IMR-90 (cell line): ENCODE measurements at regions not wholly inside any gene's neighbourhood (a gene's known extent, or its start where the extent isn't known, plus 50 kb on each side); places are given as distances from the start of the nearest gene placed in this dataset.

Experiments used
- ATAC-seq: fragments of 200-7000 bp; cut with Tn5 transposase; 2 replicates; pipeline ENCODE4 v1.9.1; 2020; ENCODE audit warnings: low read depth, mild to moderate bottlenecking, moderate library complexity
- BruUV-seq: library from RNA; stranded (reverse); fragments of 400-500 nt; replicated peaks from 2 replicates; lab custom pipeline; 2021; lab: Mats Ljungman, UMichigan
- CTCF ChIA-PET: fragments of 300-600 bp; formaldehyde crosslinking; extraction: SDS; loops from one replicate; lab custom pipeline; 2021; ENCODE audit warnings: antibody characterized with exemption; lab: Yijun Ruan, JAX
- POLR2A ChIA-PET: fragments of 300-600 bp; sonication (Branson Sonifier 250); formaldehyde crosslinking; loops from one replicate; lab custom pipeline; 2022; ENCODE audit warnings: antibody characterized with exemption; ENCODE audit not compliant: unreplicated experiment; lab: Charles Lee
- DNase-seq: peaks from one replicate; pipeline ENCODE4 v3.0.0; 2013
- H2AFZ ChIP-seq: replicated peaks from 2 replicates; pipeline ENCODE3; 2013; ENCODE audit warnings: low read length, mild to moderate bottlenecking; ENCODE audit not compliant: poor library complexity
- H2AK5ac ChIP-seq: 2 replicates; pipeline ENCODE4 v1.6.1; 2013; ENCODE audit warnings: low read depth, low read length, inconsistent platforms
- H2AK9ac ChIP-seq: replicated peaks from 2 replicates; pipeline ENCODE3; 2013; ENCODE audit warnings: mild to moderate bottlenecking, low read depth, low read length, moderate library complexity; ENCODE audit not compliant: poor library complexity
- H2BK120ac ChIP-seq: 2 replicates; pipeline ENCODE4 v1.6.1; 2013; ENCODE audit warnings: low read depth, low read length, inconsistent platforms
- H2BK15ac ChIP-seq: 3 replicates; pipeline ENCODE4 v1.6.1; 2013; ENCODE audit warnings: low read depth, low read length, inconsistent platforms
- H2BK20ac ChIP-seq: 2 replicates; pipeline ENCODE4 v1.6.1; 2013; ENCODE audit warnings: low read depth, mild to moderate bottlenecking, inconsistent platforms, low read length, moderate library complexity
- H2BK5ac ChIP-seq: 2 replicates; pipeline ENCODE4 v1.6.1; 2013; ENCODE audit warnings: mild to moderate bottlenecking, low read depth, low read length, inconsistent platforms; ENCODE audit not compliant: poor library complexity, severe bottlenecking
- H3K14ac ChIP-seq: replicated peaks from 2 replicates; pipeline ENCODE4 v1.6.1; 2013; ENCODE audit warnings: low read depth, low read length, inconsistent platforms
- H3K18ac ChIP-seq: 2 replicates; pipeline ENCODE4 v1.6.1; 2013; ENCODE audit warnings: low read depth, low read length, control low read depth
- H3K23ac ChIP-seq: 2 replicates; pipeline ENCODE4 v1.6.1; 2013; ENCODE audit warnings: low read depth, low read length, inconsistent platforms
- H3K27ac ChIP-seq: 2 replicates; pipeline ENCODE4 v1.5.1; 2013; ENCODE audit warnings: mild to moderate bottlenecking, control low read depth, low read length; ENCODE audit not compliant: insufficient read depth
- H3K27me3 ChIP-seq: 2 replicates; pipeline ENCODE4 v1.6.1; 2013; ENCODE audit warnings: low read length; ENCODE audit not compliant: control insufficient read depth, insufficient read depth
- H3K36me3 ChIP-seq: 2 replicates; pipeline ENCODE4 v1.6.1; 2013; ENCODE audit warnings: low read length, mixed read lengths; ENCODE audit not compliant: control insufficient read depth, insufficient read depth
- H3K4ac ChIP-seq: 2 replicates; pipeline ENCODE4 v1.6.1; 2013; ENCODE audit warnings: low read depth, low read length, inconsistent platforms
- H3K4me1 ChIP-seq: 2 replicates; pipeline ENCODE4 v1.6.1; 2013; ENCODE audit warnings: low read length, mixed read lengths; ENCODE audit not compliant: control insufficient read depth, insufficient read depth
- H3K4me2 ChIP-seq: 2 replicates; pipeline ENCODE4 v1.6.1; 2013; ENCODE audit warnings: low read depth, mild to moderate bottlenecking, control low read depth, low read length, moderate library complexity
- H3K4me3 ChIP-seq: 2 replicates; pipeline ENCODE4 v1.5.1; 2013; ENCODE audit warnings: low read depth, mild to moderate bottlenecking, control low read depth, low read length, moderate library complexity; ENCODE audit not compliant: insufficient read depth
- H3K56ac ChIP-seq: 2 replicates; pipeline ENCODE4 v1.6.1; 2013; ENCODE audit warnings: low read length, inconsistent platforms; ENCODE audit not compliant: insufficient read depth; ENCODE audit errors: extremely low read depth
- H3K79me1 ChIP-seq, 2 experiments: 2 replicates each; pipeline ENCODE4 v1.6.1; 2013; ENCODE audit warnings: low read length in 2 of 2, inconsistent platforms in 1 of 2, low read depth in 1 of 2
- H3K9ac ChIP-seq: 2 replicates; pipeline ENCODE4 v1.6.1; 2013; ENCODE audit warnings: low read depth, low read length, control low read depth
- H3K9me1 ChIP-seq: 2 replicates; pipeline ENCODE4 v1.6.1; 2013; ENCODE audit warnings: low read length, inconsistent platforms; ENCODE audit not compliant: insufficient read depth
- H3K9me3 ChIP-seq: 2 replicates; pipeline ENCODE4 v1.6.1; 2013; ENCODE audit warnings: low read length; ENCODE audit not compliant: control insufficient read depth, insufficient read depth
- H4K20me1 ChIP-seq: 2 replicates; pipeline ENCODE4 v1.6.1; 2013; ENCODE audit warnings: low read length, inconsistent platforms; ENCODE audit not compliant: insufficient read depth
- H4K5ac ChIP-seq: 2 replicates; pipeline ENCODE4 v1.6.1; 2013; ENCODE audit warnings: mild to moderate bottlenecking, low read depth, low read length, control low read depth
- H4K8ac ChIP-seq, 2 experiments: 2 replicates each; pipeline ENCODE4 v1.6.1; 2013; ENCODE audit warnings: low read depth in 2 of 2, low read length in 2 of 2, control low read depth in 1 of 2, inconsistent platforms in 1 of 2
- H4K91ac ChIP-seq: 2 replicates; pipeline ENCODE4 v1.6.1; 2013; ENCODE audit warnings: low read depth, low read length, inconsistent platforms; ENCODE audit not compliant: insufficient read depth
- BHLHE40 ChIP-seq: fragments of 150-350 bp; IDR thresholded peaks from 2 replicates; pipeline ENCODE4 v1.6.1; 2016; ENCODE audit warnings: mild to moderate bottlenecking, low read depth, low read length
- CEBPB ChIP-seq: IDR thresholded peaks from 2 replicates; pipeline ENCODE4 v1.6.1; 2012; ENCODE audit warnings: low read depth, low read length, improper control_type of control experiment
- CHD1 ChIP-seq: IDR thresholded peaks from 2 replicates; pipeline ENCODE4 v1.6.1; 2012; ENCODE audit warnings: low read depth, low read length, improper control_type of control experiment
- CTCF ChIP-seq: conservative IDR thresholded peaks from 2 replicates; pipeline ENCODE4 v1.5.1; 2012; ENCODE audit warnings: mild to moderate bottlenecking, low read depth, low read length, improper control_type of control experiment
- ELK1 ChIP-seq: fragments of 150-350 bp; IDR thresholded peaks from 2 replicates; pipeline ENCODE4 v1.6.1; 2016; ENCODE audit warnings: low read depth, mild to moderate bottlenecking, low read length, moderate library complexity, borderline replicate concordance
- FOS ChIP-seq: fragments of 150-350 bp; IDR thresholded peaks from 2 replicates; pipeline ENCODE4 v1.6.1; 2016; ENCODE audit warnings: low read depth, low read length
- MAZ ChIP-seq: IDR thresholded peaks from 2 replicates; pipeline ENCODE4 v1.6.1; 2012; ENCODE audit warnings: low read depth, mild to moderate bottlenecking, low read length, improper control_type of control experiment, moderate library complexity, borderline replicate concordance
- MXI1 ChIP-seq: IDR thresholded peaks from 2 replicates; pipeline ENCODE4 v1.6.1; 2012; ENCODE audit warnings: low read depth, mild to moderate bottlenecking, low read length, moderate library complexity, borderline replicate concordance
- NFE2L2 ChIP-seq: fragments of 150-350 bp; IDR thresholded peaks from 2 replicates; pipeline ENCODE4 v1.6.1; 2016; ENCODE audit warnings: low read depth, mild to moderate bottlenecking, low read length
- POLR2A ChIP-seq: IDR thresholded peaks from 2 replicates; pipeline ENCODE4 v1.6.1; 2012; ENCODE audit warnings: mild to moderate bottlenecking, low read depth, low read length
- RAD21 ChIP-seq: IDR thresholded peaks from 2 replicates; pipeline ENCODE4 v1.6.1; 2012; ENCODE audit warnings: low read length, improper control_type of control experiment
- RCOR1 ChIP-seq: IDR thresholded peaks from 2 replicates; pipeline ENCODE4 v1.6.1; 2012; ENCODE audit warnings: mild to moderate bottlenecking, low read length, improper control_type of control experiment; ENCODE audit not compliant: insufficient replicate concordance
- RFX5 ChIP-seq: IDR thresholded peaks from 2 replicates; pipeline ENCODE4 v1.8.0; 2012; ENCODE audit warnings: low read depth, mild to moderate bottlenecking, low read length, moderate library complexity
- SMC3 ChIP-seq: fragments of 150-350 bp; IDR thresholded peaks from 2 replicates; pipeline ENCODE4 v1.6.1; 2016; ENCODE audit warnings: low read depth, mild to moderate bottlenecking, antibody characterized with exemption, low read length, moderate library complexity
- USF2 ChIP-seq: fragments of 150-350 bp; IDR thresholded peaks from 2 replicates; pipeline ENCODE4 v1.6.1; 2017; ENCODE audit warnings: mild to moderate bottlenecking, antibody characterized with exemption, low read length, low read depth
- WGBS, 2 experiments: methylation state at CpG; one replicate each; pipeline versions ENCODE4 v1.1.5 to v1.1.7; 2013; ENCODE audit warnings: missing lambda C conversion rate in 2 of 2; ENCODE audit not compliant: insufficient read length in 1 of 2; ENCODE audit errors: extremely low coverage in 2 of 2; 5-methylcytosine and 5-hydroxymethylcytosine counted together
- dilution Hi-C: fragments of 300-500 bp; cut with HindIII; formaldehyde crosslinking; loops from one replicate; pipeline ENCODE4 v1.14.3; 2018; ENCODE audit warnings: low sequenced_read_pairs; ENCODE audit not compliant: unreplicated experiment
- in situ Hi-C: fragments of 300-500 bp; cut with MboI; formaldehyde crosslinking; loops from 3 replicates; pipeline ENCODE4 v1.14.3; 2019; ENCODE audit warnings: low sequenced_read_pairs, inconsistent platforms, mixed read lengths
- intact Hi-C: fragments of 100-400 bp; cut with micrococcal nuclease; formaldehyde crosslinking; loops from 2 replicates; pipeline ENCODE4 v1.10.0; 2022

- CTCF ChIA-PET, result no interaction called here
- no CpG with 5 or more reads among the region's 3 CpGs for WGBS, 2 experiments
- Histone ChIP-seq H3K27ac (no peak overlapping the region), H3K4ac (no peak overlapping the region), H2BK120ac (no peak overlapping the region), H2AK5ac (no peak overlapping the region), H4K91ac (no peak overlapping the region), H4K5ac (no peak overlapping the region), H3K9ac (no peak overlapping the region), H3K4me1 (no peaks in the 10 kb centered on the region), H2AK9ac (no peak overlapping the region), H2BK20ac (no peak overlapping the region), H3K9me1 (no peaks in the 10 kb centered on the region), H2BK5ac (no peak overlapping the region), H3K56ac (no peak overlapping the region; the same call in 1 of the 2 replicates), H3K36me3 (no peaks in the 10 kb centered on the region), H3K4me2 (no peak overlapping the region), H3K4me3 (no peak overlapping the region), H3K18ac (no peak overlapping the region), H4K20me1 (no peaks in the 10 kb centered on the region), H2BK15ac (no peak overlapping the region), H3K9me3 (peaks cover 4% of the 10 kb centered on the region; the same call in 1 of the 2 replicates), H3K79me1 (no peaks in the 10 kb centered on the region), H3K27me3 (no peaks in the 10 kb centered on the region), H2AFZ (no peak overlapping the region), H4K8ac (no peak overlapping the region), H3K14ac (no peak overlapping the region), H3K23ac (no peak overlapping the region)
- in situ Hi-C loops (no loop called here), dilution Hi-C loops (no loop called here), intact Hi-C loops (no loop called here)
- POLR2A ChIA-PET, result no interaction called here
- TF ChIP-seq NFE2L2, result no peak
- TF ChIP-seq RCOR1, result no peak
- no peak for TF ChIP-seq RAD21
- no peak for TF ChIP-seq FOS
- no peak for TF ChIP-seq POLR2A
- no peak for TF ChIP-seq MAZ
- TF ChIP-seq ELK1, result no peak
- TF ChIP-seq CEBPB, result no peak
- TF ChIP-seq CTCF, result no peak
- no peak for TF ChIP-seq MXI1
- TF ChIP-seq USF2, result no peak
- no peak for TF ChIP-seq RFX5
- TF ChIP-seq BHLHE40, result no peak
- TF ChIP-seq CHD1, result no peak
- TF ChIP-seq SMC3, result no peak
- DNase-seq (no peak), ATAC-seq (no peak)
- no TSS peak for BruUV-seq
These were observed 525.1 kb upstream of the FBXO33 start for GRCh38 chr14:39957290-39957689.
